DOHH2 (cell line): ENCODE measurements at regions not wholly inside any gene's neighbourhood (a gene's known extent, or its start where the extent isn't known, plus 50 kb on each side); places are given as distances from the start of the nearest gene placed in this dataset.

Experiments used
- H3F3A ChIP-seq: fragments of 200-600 bp; sonication (generic), shearing (Covaris generic); 2 replicates; pipeline ENCODE4 v1.6.0; 2016; ENCODE audit warnings: antibody characterized with exemption, mild to moderate bottlenecking; ENCODE audit not compliant: control insufficient read depth, insufficient read depth
- H3K27ac ChIP-seq: fragments of 200-600 bp; sonication (generic); 2 replicates; pipeline ENCODE4 v1.5.1; 2014; ENCODE audit warnings: low read depth, mild to moderate bottlenecking, low read length, moderate library complexity
- H3K27me3 ChIP-seq: fragments of 200-600 bp; sonication (generic); 2 replicates; pipeline ENCODE4 v1.6.1; 2014; ENCODE audit warnings: mild to moderate bottlenecking, low read length, mixed read lengths; ENCODE audit not compliant: control insufficient read depth
- H3K36me3 ChIP-seq: fragments of 200-600 bp; sonication (generic); 2 replicates; pipeline ENCODE4 v1.6.1; 2014; ENCODE audit warnings: mild to moderate bottlenecking, low read length, moderate library complexity, mixed read lengths; ENCODE audit not compliant: control insufficient read depth
- H3K4me1 ChIP-seq: fragments of 200-600 bp; sonication (generic); 2 replicates; pipeline ENCODE4 v1.6.1; 2014; ENCODE audit warnings: mild to moderate bottlenecking, low read length, mixed read lengths; ENCODE audit not compliant: control insufficient read depth
- H3K4me2 ChIP-seq: fragments of 200-600 bp; sonication (generic); 2 replicates; pipeline ENCODE4 v1.6.0; 2014; ENCODE audit warnings: mild to moderate bottlenecking, low read length, moderate library complexity
- H3K4me3 ChIP-seq: fragments of 200-600 bp; sonication (generic); 2 replicates; pipeline ENCODE4 v1.5.1; 2014; ENCODE audit warnings: mild to moderate bottlenecking, low read length, mixed read lengths
- H3K79me2 ChIP-seq: fragments of 200-600 bp; sonication (generic); 2 replicates; pipeline ENCODE4 v1.6.1; 2014; ENCODE audit warnings: mild to moderate bottlenecking, low read length, mixed read lengths; ENCODE audit not compliant: control insufficient read depth
- H3K9me2 ChIP-seq: fragments of 200-600 bp; sonication (generic); replicated peaks from 2 replicates; pipeline ENCODE4 v1.6.1; 2014; ENCODE audit warnings: mild to moderate bottlenecking, low read length, mixed read lengths; ENCODE audit not compliant: control insufficient read depth
- H3K9me3 ChIP-seq: fragments of 200-600 bp; sonication (generic); 2 replicates; pipeline ENCODE4 v1.6.1; 2014; ENCODE audit warnings: antibody characterized with exemption, low read length, mixed read lengths; ENCODE audit not compliant: control insufficient read depth, insufficient read depth
- H4K20me1 ChIP-seq: fragments of 200-600 bp; sonication (generic); 2 replicates; pipeline ENCODE4 v1.6.0; 2014; ENCODE audit warnings: low read depth, mild to moderate bottlenecking, antibody characterized with exemption, low read length, moderate library complexity; ENCODE audit not compliant: control insufficient read depth, insufficient read depth
- EZH2phosphoT487 ChIP-seq: fragments of 200-600 bp; sonication (generic); IDR thresholded peaks from 2 replicates; pipeline ENCODE4 v1.6.1; 2017; ENCODE audit warnings: borderline replicate concordance, mild to moderate bottlenecking, antibody characterized with exemption, low read length, moderate library complexity, mixed read lengths
- TF ChIP-seq, protein P1 (sequence below): fragments of 200-600 bp; sonication (generic); IDR thresholded peaks from one replicate; pipeline ENCODE4 v1.5.1; 2014; ENCODE audit warnings: antibody characterized with exemption, mild to moderate bottlenecking, low read depth, low read length; ENCODE audit not compliant: poor library complexity, severe bottlenecking

DNA sequence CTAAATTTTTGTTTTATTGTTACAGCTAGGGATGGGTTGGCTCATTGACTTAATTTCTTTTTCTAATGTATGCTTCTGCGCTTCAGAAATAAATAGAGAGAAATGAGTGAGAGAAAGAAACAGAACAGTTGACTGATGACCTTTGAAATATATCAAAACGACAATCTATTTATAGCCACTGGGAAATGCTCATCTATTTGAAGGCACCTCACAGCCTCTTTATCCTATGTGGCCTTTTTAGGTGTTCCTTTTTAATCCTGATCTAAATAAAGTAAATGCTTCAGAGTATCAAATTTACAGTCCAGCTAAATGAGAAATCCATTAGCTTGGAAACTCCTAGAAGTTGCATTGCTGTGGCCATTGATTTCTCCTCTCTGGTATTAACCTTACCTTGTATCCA, 943.5 kb upstream of the CITED2 start:
- H3K36me3 ChIP-seq = no peaks in the 10 kb centered on the region
- H3K4me3 ChIP-seq = no peak overlapping the region
- H4K20me1 ChIP-seq = no peaks in the 10 kb centered on the region
- no peaks in the 10 kb centered on the region for H3K4me1 ChIP-seq
- H3K9me3 ChIP-seq = no peaks in the 10 kb centered on the region
- TF ChIP-seq, protein P1, sequence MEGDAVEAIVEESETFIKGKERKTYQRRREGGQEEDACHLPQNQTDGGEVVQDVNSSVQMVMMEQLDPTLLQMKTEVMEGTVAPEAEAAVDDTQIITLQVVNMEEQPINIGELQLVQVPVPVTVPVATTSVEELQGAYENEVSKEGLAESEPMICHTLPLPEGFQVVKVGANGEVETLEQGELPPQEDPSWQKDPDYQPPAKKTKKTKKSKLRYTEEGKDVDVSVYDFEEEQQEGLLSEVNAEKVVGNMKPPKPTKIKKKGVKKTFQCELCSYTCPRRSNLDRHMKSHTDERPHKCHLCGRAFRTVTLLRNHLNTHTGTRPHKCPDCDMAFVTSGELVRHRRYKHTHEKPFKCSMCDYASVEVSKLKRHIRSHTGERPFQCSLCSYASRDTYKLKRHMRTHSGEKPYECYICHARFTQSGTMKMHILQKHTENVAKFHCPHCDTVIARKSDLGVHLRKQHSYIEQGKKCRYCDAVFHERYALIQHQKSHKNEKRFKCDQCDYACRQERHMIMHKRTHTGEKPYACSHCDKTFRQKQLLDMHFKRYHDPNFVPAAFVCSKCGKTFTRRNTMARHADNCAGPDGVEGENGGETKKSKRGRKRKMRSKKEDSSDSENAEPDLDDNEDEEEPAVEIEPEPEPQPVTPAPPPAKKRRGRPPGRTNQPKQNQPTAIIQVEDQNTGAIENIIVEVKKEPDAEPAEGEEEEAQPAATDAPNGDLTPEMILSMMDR = no peak
- H3K27me3 ChIP-seq = no peaks in the 10 kb centered on the region
- H3K4me2 ChIP-seq = no peak overlapping the region
- H3K79me2 ChIP-seq = no peaks in the 10 kb centered on the region
- H3K27ac ChIP-seq = no peak overlapping the region
- no peaks in the 10 kb centered on the region for H3F3A ChIP-seq
- no peaks in the 10 kb centered on the region for H3K9me2 ChIP-seq

DNA sequence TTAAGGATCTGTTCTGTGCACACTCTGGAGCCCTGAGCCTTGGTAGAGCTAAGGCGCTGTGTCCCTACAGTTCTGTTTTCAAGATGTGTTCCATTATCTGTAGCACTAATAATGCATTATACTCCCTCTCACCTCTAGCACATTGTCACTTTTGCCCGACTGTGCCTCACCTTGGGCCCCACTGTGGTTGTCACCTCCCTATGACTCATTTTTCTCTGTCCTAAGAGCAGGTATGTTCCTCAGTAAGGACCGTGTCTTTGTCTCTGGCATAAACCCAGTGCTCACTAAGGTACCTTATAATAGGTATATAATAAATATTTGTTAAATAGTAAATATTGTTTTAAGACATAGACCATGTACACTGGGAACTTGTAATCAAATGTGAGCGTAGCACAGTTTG, 942.5 kb upstream of the CITED2 start:
- no peaks in the 10 kb centered on the region for H3K9me2 ChIP-seq
- no peaks in the 10 kb centered on the region for H3K9me3 ChIP-seq

DNA sequence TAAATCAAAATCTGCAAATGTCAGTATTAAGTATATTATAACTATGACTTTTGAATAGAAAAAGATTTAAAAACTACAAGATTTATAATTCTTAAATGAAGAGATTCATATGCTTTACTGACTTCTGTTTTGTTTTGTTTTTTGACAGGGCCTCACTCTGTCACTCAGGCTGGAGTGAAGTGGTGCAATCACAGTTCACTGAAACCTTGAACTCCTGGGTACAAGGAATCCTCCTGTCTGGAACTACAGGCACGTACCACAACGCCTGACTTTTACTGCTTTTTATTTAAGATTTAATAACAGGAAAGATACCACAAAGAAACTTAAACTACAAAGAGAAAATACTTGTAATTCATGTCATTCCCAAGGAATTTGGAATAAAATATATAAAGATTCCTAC, 940.2 kb upstream of the CITED2 start:
- TF ChIP-seq EZH2phosphoT487 = no peak
- TF ChIP-seq, protein P1 = no peak
- Histone ChIP-seq H3K27me3 (no peaks in the 10 kb centered on the region), H3K79me2 (no peaks in the 10 kb centered on the region), H3K36me3 (no peaks in the 10 kb centered on the region), H3K9me2 (no peaks in the 10 kb centered on the region), H3K9me3 (no peaks in the 10 kb centered on the region), H3K27ac (no peak overlapping the region), H3K4me3 (no peak overlapping the region), H3K4me1 (no peaks in the 10 kb centered on the region), H4K20me1 (no peaks in the 10 kb centered on the region), H3K4me2 (no peak overlapping the region), H3F3A (no peaks in the 10 kb centered on the region)

More for the DNA sequence above, 942.5 kb upstream of the CITED2 start:
- Histone ChIP-seq H3K4me1 (no peaks in the 10 kb centered on the region), H3F3A (no peaks in the 10 kb centered on the region), H3K36me3 (no peaks in the 10 kb centered on the region), H4K20me1 (no peaks in the 10 kb centered on the region), H3K27me3 (no peaks in the 10 kb centered on the region), H3K4me3 (no peak overlapping the region), H3K4me2 (no peak overlapping the region), H3K27ac (no peak overlapping the region), H3K79me2 (no peaks in the 10 kb centered on the region)
- TF ChIP-seq, protein P1 = no peak

DNA sequence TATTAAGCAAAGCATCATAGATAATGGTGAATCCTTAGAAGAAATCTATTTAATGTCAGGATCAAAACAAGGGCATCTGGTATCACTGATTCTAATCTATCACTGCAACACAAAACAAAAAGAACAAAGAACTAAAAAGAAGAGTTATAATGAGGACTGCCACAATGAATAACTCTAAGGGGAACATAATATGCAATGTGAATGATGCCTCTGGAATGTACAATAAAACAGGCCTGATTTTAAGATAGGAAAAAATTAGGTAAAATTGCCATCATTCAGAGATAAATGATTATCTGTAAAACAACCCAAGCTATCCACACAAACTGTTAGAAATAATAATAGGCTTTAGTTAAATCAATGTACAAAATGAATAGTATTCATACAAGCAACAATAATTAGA, 936.7 kb upstream of the CITED2 start:
- no peak overlapping the region for H3K4me2 ChIP-seq
- H4K20me1 ChIP-seq = no peaks in the 10 kb centered on the region
- H3K4me3 ChIP-seq = no peak overlapping the region
- H3K79me2 ChIP-seq = no peaks in the 10 kb centered on the region
- H3K9me3 ChIP-seq = no peaks in the 10 kb centered on the region
- H3K9me2 ChIP-seq = no peaks in the 10 kb centered on the region
- no peak for TF ChIP-seq EZH2phosphoT487
- TF ChIP-seq, protein P1 = no peak
- H3K4me1 ChIP-seq = no peaks in the 10 kb centered on the region
- no peaks in the 10 kb centered on the region for H3K27me3 ChIP-seq
- H3F3A ChIP-seq = no peaks in the 10 kb centered on the region
- no peaks in the 10 kb centered on the region for H3K36me3 ChIP-seq
- no peak overlapping the region for H3K27ac ChIP-seq
